ENCODE measurements at regions not wholly inside any gene's neighbourhood (a gene's known extent, or its start where the extent isn't known, plus 50 kb on each side); places are given as distances from the start of the nearest gene placed in this dataset.

DNA sequence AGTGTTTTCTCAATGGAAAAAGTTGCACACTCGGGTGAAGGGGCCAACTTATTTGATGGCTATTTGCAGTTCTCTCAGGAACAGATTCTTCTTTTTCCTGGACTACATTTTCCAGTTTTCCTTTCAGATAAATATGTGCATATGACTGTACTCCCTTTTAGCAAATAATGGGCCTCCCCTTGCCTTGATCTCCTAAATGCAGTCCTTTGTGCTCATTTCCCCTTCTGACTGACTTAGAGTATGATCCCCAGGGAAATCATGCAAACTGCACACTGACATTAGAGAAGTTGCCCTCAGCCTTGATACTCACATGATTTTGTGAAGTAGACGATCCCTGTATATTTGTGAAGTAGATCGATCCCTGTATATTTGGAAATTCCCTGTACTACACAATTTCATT is 492.9 kb upstream of the NOVA1 start:
- intact Hi-C loops (cut with DNase I, micrococcal nuclease): no loop called here
- DNase-seq: no peak
- H3K36me3 ChIP-seq (ENCODE audit: low read depth): no peaks in the 10 kb centered on the region
- TF ChIP-seq, protein P1, sequence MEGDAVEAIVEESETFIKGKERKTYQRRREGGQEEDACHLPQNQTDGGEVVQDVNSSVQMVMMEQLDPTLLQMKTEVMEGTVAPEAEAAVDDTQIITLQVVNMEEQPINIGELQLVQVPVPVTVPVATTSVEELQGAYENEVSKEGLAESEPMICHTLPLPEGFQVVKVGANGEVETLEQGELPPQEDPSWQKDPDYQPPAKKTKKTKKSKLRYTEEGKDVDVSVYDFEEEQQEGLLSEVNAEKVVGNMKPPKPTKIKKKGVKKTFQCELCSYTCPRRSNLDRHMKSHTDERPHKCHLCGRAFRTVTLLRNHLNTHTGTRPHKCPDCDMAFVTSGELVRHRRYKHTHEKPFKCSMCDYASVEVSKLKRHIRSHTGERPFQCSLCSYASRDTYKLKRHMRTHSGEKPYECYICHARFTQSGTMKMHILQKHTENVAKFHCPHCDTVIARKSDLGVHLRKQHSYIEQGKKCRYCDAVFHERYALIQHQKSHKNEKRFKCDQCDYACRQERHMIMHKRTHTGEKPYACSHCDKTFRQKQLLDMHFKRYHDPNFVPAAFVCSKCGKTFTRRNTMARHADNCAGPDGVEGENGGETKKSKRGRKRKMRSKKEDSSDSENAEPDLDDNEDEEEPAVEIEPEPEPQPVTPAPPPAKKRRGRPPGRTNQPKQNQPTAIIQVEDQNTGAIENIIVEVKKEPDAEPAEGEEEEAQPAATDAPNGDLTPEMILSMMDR (IDR thresholded peaks at IDR 0.05): no peak
- ATAC-seq: no peak
- H3K9me3 ChIP-seq: no peaks in the 10 kb centered on the region
- no peak overlapping the region for H3K4me3 ChIP-seq
- no peaks in the 10 kb centered on the region for H3K4me1 ChIP-seq (ENCODE audit: low read depth)

DNA sequence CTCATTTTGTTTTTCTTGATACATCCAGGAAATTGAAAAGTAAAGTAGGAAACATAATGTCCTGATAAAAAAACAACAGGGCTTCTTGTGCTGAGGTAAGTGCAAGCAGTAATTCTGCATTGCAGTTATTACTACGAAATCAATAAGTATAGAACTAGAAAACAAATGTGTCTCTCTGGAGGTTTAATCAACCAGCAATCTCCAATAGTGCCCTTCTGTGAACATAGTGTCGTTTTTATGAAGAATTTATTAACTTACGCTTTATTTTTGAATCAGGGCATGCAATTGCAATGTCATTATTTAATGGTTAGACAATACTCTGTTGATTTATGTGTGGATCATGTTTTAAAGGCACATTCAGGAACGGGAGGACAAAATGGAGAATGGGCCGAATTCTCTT is 494.1 kb upstream of the NOVA1 start:
- TF ChIP-seq, protein P1 (IDR thresholded peaks at IDR 0.05): no peak
- H3K36me3 ChIP-seq (ENCODE audit: low read depth): no peaks in the 10 kb centered on the region
- H3K4me1 ChIP-seq (ENCODE audit: low read depth): no peaks in the 10 kb centered on the region
- no peak for ATAC-seq
- no peak overlapping the region for H3K4me3 ChIP-seq
- H3K9me3 ChIP-seq: no peaks in the 10 kb centered on the region
- no peak for DNase-seq
- intact Hi-C loops (cut with DNase I, micrococcal nuclease): no loop called here

DNA sequence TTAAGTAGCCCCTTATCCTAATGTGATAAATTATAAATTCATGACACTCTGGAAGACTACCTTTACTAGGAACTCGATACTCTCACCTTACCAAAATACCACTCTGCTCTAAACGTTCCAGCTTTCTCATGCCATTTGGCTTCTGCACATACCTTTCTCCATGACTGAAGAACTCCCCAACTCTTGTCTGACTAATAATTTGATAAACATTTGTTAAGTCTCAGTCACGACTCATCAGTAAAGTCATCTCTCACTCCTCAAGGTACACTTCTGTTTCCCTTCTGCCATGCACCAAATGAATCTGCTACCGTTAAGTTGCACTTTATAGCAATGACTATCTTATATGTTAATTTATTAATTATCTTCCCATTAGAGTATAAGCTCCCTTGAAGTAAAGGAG is 498.3 kb upstream of the NOVA1 start:
- Histone ChIP-seq H3K4me1 (ENCODE audit: low read depth) (no peaks in the 10 kb centered on the region), H3K9me3 (no peaks in the 10 kb centered on the region), H3K36me3 (ENCODE audit: low read depth) (no peaks in the 10 kb centered on the region), H3K4me3 (no peak overlapping the region)
- no peak for DNase-seq
- no peak for ATAC-seq
- intact Hi-C loops (cut with DNase I, micrococcal nuclease): no loop called here
- TF ChIP-seq, protein P1 (IDR thresholded peaks at IDR 0.05): no peak

DNA sequence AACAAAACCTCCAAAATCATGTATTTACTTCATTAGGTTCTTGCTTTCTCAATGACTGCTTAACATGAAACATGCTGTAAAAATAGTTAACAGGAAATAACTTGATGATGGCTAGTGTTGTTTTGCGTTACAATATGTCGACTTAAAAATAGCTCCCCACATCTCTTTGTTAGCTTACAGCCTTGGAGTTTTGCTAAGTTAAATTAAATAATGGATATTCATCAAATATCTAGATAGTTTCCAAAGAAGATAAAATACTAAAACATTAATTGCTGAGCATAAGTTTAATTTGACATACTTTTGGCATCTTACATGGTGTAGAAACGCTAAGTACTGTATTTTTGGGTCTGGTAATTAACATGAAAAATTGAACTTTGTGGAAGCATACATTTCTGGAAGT is 500.6 kb upstream of the NOVA1 start:
- no peak for DNase-seq
- intact Hi-C loops (cut with DNase I, micrococcal nuclease): no loop called here
- no peak overlapping the region for H3K4me3 ChIP-seq
- ATAC-seq: no peak
- H3K9me3 ChIP-seq: no peaks in the 10 kb centered on the region
- TF ChIP-seq, protein P1 (IDR thresholded peaks at IDR 0.05): no peak
- H3K36me3 ChIP-seq (ENCODE audit: low read depth): no peaks in the 10 kb centered on the region
- no peaks in the 10 kb centered on the region for H3K4me1 ChIP-seq (ENCODE audit: low read depth)

DNA sequence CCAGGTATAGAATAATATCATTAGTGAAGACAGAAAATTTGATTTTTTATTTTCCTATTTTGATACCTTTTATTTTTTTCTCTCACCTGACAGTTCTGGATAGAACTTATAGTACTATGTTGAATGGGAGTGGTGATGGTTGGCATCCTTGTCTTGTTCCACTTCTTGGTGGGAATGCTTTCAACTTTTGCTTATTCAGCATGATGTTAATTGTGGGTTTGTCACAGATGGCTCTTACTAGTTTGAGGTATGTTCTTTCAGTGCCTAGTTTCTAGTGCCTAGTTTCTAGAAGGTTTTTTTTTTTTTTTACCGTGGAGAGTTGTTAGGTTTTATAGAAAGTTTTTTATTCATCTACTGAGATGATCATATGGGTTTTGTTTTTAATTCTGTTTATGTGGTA is 516.3 kb upstream of the NOVA1 start:
- intact Hi-C loops (cut with DNase I, micrococcal nuclease): no loop called here
- ATAC-seq: no peak
- Histone ChIP-seq H3K36me3 (ENCODE audit: low read depth) (no peaks in the 10 kb centered on the region), H3K4me1 (ENCODE audit: low read depth) (no peaks in the 10 kb centered on the region), H3K9me3 (no peaks in the 10 kb centered on the region), H3K4me3 (no peak overlapping the region)
- TF ChIP-seq, protein P1 (IDR thresholded peaks at IDR 0.05): no peak
- DNase-seq: no peak

DNA sequence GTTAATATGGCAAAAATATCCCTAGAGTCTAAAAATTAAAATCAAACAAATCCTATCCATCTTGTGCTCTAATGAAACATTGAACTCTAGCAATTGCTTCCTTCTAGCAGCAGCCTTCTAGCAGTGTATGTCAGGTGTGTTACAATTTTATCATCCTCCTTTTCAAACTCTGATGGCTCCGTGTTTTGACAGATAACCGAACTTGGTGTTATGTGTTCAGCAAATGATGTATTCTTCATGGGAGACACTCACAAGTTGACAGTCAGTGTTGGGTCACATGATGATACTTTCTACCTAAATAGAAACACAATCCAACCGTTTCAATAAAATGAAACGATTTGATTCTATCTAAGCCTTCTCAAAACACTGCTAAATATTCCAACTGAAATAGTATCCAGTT is 525.3 kb upstream of the NOVA1 start:
- ATAC-seq: no peak
- Histone ChIP-seq H3K4me3 (no peak overlapping the region), H3K4me1 (ENCODE audit: low read depth) (no peaks in the 10 kb centered on the region), H3K36me3 (ENCODE audit: low read depth) (no peaks in the 10 kb centered on the region), H3K9me3 (peaks cover 6% of the 10 kb centered on the region)
- DNase-seq: no peak
- TF ChIP-seq, protein P1 (IDR thresholded peaks at IDR 0.05): no peak
- intact Hi-C loops (cut with DNase I, micrococcal nuclease): no loop called here
